ENCODE measurements at regions not wholly inside any gene's neighbourhood (a gene's known extent, or its start where the extent isn't known, plus 50 kb on each side); places are given as distances from the start of the nearest gene placed in this dataset.

DNA sequence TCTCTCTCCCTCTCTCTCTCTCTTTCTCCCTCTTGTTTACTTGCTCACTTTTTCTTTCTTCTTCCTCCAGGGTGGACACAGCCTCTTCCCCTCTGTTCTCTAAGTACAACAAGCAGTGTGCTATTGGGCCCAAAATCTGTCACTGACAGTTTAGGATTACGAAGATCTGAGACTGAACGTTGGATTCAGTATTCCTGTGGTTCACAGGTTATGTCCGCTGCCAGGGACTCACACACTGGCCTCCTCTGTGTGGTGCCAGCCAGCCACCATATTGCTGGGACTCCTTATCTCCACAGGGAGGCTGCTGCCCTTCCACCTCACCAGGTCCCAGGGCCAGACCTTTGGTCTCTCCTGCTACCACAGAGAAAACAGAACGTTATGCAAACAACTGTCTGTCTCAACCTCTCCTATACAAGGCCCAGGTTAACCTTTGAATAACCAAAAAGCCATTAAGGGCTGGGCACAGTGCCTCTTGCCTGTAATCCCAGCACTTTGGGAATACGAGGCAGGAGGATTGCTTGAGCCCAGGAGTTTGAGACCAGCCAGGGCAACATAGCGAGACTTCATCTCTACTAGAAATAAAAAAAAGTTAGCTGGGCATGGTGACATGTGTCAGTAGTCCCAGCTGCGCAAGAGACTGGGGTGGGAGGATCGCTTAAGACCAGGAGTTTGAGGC is 171.9 kb upstream of the RAB4A start (continued):
- TF ChIP-seq ZNF891 (CRISPR knock-in tag; IDR thresholded peaks at IDR 0.05) (no peak), ZNF335 (CRISPR knock-in tag; IDR thresholded peaks at IDR 0.05) (peak; percentile 69; the same call in 1 of the 2 replicates), THAP11 (CRISPR knock-in tag; IDR thresholded peaks at IDR 0.05) (peak; percentile 78), ZNF343 (CRISPR knock-in tag; IDR thresholded peaks at IDR 0.05) (no peak), CENPT (CRISPR knock-in tag; IDR thresholded peaks at IDR 0.05; ENCODE audit: low read depth) (no peak), ZNF460 (CRISPR knock-in tag; IDR thresholded peaks at IDR 0.05; ENCODE audit: borderline replicate concordance) (no peak; the same call in 1 of the 2 replicates), NFRKB (IDR thresholded peaks at IDR 0.05) (no peak), SIN3B (IDR thresholded peaks at IDR 0.05; ENCODE audit: low read length) (no peak), NFKBIZ (CRISPR knock-in tag; IDR thresholded peaks at IDR 0.05) (peak; percentile 40; the same call in 1 of the 2 replicates), ZNF660 (CRISPR knock-in tag; IDR thresholded peaks at IDR 0.05; ENCODE audit: borderline replicate concordance, low read depth) (no peak), ZNF17 (CRISPR knock-in tag; IDR thresholded peaks at IDR 0.05) (no peak), ONECUT2 (CRISPR knock-in tag; IDR thresholded peaks at IDR 0.05) (0 out of 2 replicates have a peak, but pooled peaks have one; percentile 34)
- TF ChIP-seq, protein P1, sequence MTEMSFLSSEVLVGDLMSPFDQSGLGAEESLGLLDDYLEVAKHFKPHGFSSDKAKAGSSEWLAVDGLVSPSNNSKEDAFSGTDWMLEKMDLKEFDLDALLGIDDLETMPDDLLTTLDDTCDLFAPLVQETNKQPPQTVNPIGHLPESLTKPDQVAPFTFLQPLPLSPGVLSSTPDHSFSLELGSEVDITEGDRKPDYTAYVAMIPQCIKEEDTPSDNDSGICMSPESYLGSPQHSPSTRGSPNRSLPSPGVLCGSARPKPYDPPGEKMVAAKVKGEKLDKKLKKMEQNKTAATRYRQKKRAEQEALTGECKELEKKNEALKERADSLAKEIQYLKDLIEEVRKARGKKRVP (CRISPR knock-in tag; IDR thresholded peaks at IDR 0.05), result no peak
- TF ChIP-seq, protein P2, sequence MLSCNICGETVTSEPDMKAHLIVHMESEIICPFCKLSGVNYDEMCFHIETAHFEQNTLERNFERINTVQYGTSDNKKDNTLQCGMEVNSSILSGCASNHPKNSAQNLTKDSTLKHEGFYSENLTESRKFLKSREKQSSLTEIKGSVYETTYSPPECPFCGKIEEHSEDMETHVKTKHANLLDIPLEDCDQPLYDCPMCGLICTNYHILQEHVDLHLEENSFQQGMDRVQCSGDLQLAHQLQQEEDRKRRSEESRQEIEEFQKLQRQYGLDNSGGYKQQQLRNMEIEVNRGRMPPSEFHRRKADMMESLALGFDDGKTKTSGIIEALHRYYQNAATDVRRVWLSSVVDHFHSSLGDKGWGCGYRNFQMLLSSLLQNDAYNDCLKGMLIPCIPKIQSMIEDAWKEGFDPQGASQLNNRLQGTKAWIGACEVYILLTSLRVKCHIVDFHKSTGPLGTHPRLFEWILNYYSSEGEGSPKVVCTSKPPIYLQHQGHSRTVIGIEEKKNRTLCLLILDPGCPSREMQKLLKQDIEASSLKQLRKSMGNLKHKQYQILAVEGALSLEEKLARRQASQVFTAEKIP (CRISPR knock-in tag; IDR thresholded peaks at IDR 0.05; ENCODE audit: borderline replicate concordance), result no peak
- TF ChIP-seq, protein P3, sequence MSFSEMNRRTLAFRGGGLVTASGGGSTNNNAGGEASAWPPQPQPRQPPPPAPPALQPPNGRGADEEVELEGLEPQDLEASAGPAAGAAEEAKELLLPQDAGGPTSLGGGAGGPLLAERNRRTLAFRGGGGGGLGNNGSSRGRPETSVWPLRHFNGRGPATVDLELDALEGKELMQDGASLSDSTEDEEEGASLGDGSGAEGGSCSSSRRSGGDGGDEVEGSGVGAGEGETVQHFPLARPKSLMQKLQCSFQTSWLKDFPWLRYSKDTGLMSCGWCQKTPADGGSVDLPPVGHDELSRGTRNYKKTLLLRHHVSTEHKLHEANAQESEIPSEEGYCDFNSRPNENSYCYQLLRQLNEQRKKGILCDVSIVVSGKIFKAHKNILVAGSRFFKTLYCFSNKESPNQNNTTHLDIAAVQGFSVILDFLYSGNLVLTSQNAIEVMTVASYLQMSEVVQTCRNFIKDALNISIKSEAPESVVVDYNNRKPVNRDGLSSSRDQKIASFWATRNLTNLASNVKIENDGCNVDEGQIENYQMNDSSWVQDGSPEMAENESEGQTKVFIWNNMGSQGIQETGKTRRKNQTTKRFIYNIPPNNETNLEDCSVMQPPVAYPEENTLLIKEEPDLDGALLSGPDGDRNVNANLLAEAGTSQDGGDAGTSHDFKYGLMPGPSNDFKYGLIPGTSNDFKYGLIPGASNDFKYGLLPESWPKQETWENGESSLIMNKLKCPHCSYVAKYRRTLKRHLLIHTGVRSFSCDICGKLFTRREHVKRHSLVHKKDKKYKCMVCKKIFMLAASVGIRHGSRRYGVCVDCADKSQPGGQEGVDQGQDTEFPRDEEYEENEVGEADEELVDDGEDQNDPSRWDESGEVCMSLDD (CRISPR knock-in tag; IDR thresholded peaks at IDR 0.05; ENCODE audit: borderline replicate concordance), result no peak
- TF ChIP-seq, protein P4, sequence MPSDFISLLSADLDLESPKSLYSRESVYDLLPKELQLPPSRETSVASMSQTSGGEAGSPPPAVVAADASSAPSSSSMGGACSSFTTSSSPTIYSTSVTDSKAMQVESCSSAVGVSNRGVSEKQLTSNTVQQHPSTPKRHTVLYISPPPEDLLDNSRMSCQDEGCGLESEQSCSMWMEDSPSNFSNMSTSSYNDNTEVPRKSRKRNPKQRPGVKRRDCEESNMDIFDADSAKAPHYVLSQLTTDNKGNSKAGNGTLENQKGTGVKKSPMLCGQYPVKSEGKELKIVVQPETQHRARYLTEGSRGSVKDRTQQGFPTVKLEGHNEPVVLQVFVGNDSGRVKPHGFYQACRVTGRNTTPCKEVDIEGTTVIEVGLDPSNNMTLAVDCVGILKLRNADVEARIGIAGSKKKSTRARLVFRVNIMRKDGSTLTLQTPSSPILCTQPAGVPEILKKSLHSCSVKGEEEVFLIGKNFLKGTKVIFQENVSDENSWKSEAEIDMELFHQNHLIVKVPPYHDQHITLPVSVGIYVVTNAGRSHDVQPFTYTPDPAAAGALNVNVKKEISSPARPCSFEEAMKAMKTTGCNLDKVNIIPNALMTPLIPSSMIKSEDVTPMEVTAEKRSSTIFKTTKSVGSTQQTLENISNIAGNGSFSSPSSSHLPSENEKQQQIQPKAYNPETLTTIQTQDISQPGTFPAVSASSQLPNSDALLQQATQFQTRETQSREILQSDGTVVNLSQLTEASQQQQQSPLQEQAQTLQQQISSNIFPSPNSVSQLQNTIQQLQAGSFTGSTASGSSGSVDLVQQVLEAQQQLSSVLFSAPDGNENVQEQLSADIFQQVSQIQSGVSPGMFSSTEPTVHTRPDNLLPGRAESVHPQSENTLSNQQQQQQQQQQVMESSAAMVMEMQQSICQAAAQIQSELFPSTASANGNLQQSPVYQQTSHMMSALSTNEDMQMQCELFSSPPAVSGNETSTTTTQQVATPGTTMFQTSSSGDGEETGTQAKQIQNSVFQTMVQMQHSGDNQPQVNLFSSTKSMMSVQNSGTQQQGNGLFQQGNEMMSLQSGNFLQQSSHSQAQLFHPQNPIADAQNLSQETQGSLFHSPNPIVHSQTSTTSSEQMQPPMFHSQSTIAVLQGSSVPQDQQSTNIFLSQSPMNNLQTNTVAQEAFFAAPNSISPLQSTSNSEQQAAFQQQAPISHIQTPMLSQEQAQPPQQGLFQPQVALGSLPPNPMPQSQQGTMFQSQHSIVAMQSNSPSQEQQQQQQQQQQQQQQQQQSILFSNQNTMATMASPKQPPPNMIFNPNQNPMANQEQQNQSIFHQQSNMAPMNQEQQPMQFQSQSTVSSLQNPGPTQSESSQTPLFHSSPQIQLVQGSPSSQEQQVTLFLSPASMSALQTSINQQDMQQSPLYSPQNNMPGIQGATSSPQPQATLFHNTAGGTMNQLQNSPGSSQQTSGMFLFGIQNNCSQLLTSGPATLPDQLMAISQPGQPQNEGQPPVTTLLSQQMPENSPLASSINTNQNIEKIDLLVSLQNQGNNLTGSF (CRISPR knock-in tag; IDR thresholded peaks at IDR 0.05), result no peak

Data from HepG2 (cell line).